Naive thymus-derived CD8-positive, alpha-beta T cell (primary cell): ENCODE measurements at regions not wholly inside any gene's neighbourhood (a gene's known extent, or its start where the extent isn't known, plus 50 kb on each side); places are given as distances from the start of the nearest gene placed in this dataset.

Experiments used
- ATAC-seq, 2 donors: fragments of 150-1000 bp; cut with Tn5 transposase in 1 of 2; sonication (Bioruptor Pico), chemical (Tn5 transposase) in 1 of 2; 1 replicate in 1 of 2; 2 replicates in 1 of 2; pipeline ENCODE4 v1.10.0; 2021; ENCODE audit warnings: mild to moderate bottlenecking in 2 of 2, moderate library complexity in 2 of 2
- POLR2A ChIA-PET: fragments of 350-600 bp; sonication (Branson Sonifier 250); formaldehyde crosslinking; loops from one replicate; lab custom pipeline; 2021; ENCODE audit warnings: antibody characterized with exemption; lab: Charles Lee
- DNase-seq, 10 donors: peaks; one replicate each; pipeline versions ENCODE4 v3.0.0 to v3.0.0-alpha.2; 2020 to 2022
- H3K27ac Mint-ChIP-seq, 10 donors: one replicate each; pipeline ENCODE4 v1.8.0; 2020 to 2022; ENCODE audit warnings: mild to moderate bottlenecking in 10 of 10, mixed read lengths in 10 of 10, moderate library complexity in 4 of 10, inconsistent platforms in 1 of 10
- H3K27me3 Mint-ChIP-seq, 5 donors: one replicate each; pipeline ENCODE4 v1.8.0; 2021 to 2022; ENCODE audit warnings: mixed read lengths in 5 of 5
- H3K36me3 Mint-ChIP-seq, 3 donors: one replicate each; pipeline ENCODE4 v1.8.0; 2020 to 2022; ENCODE audit warnings: mixed read lengths in 3 of 3, mild to moderate bottlenecking in 2 of 3, inconsistent platforms in 1 of 3
- H3K4me1 Mint-ChIP-seq, 4 donors: one replicate each; pipeline ENCODE4 v1.8.0; 2021 to 2022; ENCODE audit warnings: mixed read lengths in 4 of 4
- H3K4me3 Mint-ChIP-seq, 10 donors: one replicate each; pipeline ENCODE4 v1.8.0; 2020 to 2022; ENCODE audit warnings: mild to moderate bottlenecking in 10 of 10, mixed read lengths in 10 of 10, moderate library complexity in 6 of 10, inconsistent platforms in 1 of 10
- H3K9me3 Mint-ChIP-seq, 9 donors: one replicate each; pipeline ENCODE4 v1.8.0; 2020 to 2022; ENCODE audit warnings: mixed read lengths in 9 of 9, mild to moderate bottlenecking in 3 of 9, inconsistent platforms in 1 of 9, moderate library complexity in 1 of 9

GRCh38 chr4:72627723-72628122 lies 58.7 kb upstream of the ADAMTS3 start:
- H3K27ac Mint-ChIP-seq = no peak overlapping the region
- H3K4me3 Mint-ChIP-seq = no peak overlapping the region
- H3K27me3 Mint-ChIP-seq = peaks cover 0 to 2% (median 0%) of the 10 kb centered on the region in 5 donors
- ATAC-seq (no peak), DNase-seq (no peak)
- POLR2A ChIA-PET = no interaction called here
- H3K36me3 Mint-ChIP-seq = no peaks in the 10 kb centered on the region
- H3K9me3 Mint-ChIP-seq = peaks cover 0 to 9% (median 0%) of the 10 kb centered on the region in 9 donors
- no peaks in the 10 kb centered on the region for H3K4me1 Mint-ChIP-seq
